ENCODE measurements at regions not wholly inside any gene's neighbourhood (a gene's known extent, or its start where the extent isn't known, plus 50 kb on each side); places are given as distances from the start of the nearest gene placed in this dataset.

- TF ChIP-seq CTCF (IDR thresholded peaks at IDR 0.05; ENCODE audit: poor library complexity, severe bottlenecking) (no peak), POLR2AphosphoS5 (IDR thresholded peaks at IDR 0.05) (no peak), TAF1 (IDR thresholded peaks at IDR 0.05; ENCODE audit: low read depth) (no peak), REST (IDR thresholded peaks at IDR 0.05; ENCODE audit: borderline replicate concordance) (no peak), EZH2 (IDR thresholded peaks at IDR 0.05; ENCODE audit: borderline replicate concordance, insufficient read depth, low read length, poor library complexity, severe bottlenecking) (no peak), EP300 (conservative IDR thresholded peaks at IDR 0.05; ENCODE audit: poor library complexity, severe bottlenecking) (no peak), RAD21 (conservative IDR thresholded peaks at IDR 0.05) (no peak)
Observed at GRCh38 chr2:8241317-8241716, 440.5 kb upstream of the ID2 start.

Measured in neural cell (in vitro differentiated cells).